T47D (cell line): ENCODE measurements at regions not wholly inside any gene's neighbourhood (a gene's known extent, or its start where the extent isn't known, plus 50 kb on each side); places are given as distances from the start of the nearest gene placed in this dataset.

Experiments
- DNase-seq, 2 experiments: peaks; one replicate each; pipeline versions ENCODE4 v3.0.0 to v3.0.0-alpha.2; 2011 to 2012; ENCODE audit warnings: low read depth in 1 of 2, low spot score in 1 of 2
- JUND ChIP-seq: IDR thresholded peaks from 2 replicates; pipeline ENCODE4 v1.6.1; 2012; ENCODE audit warnings: low read depth
- in situ Hi-C: cut with HindIII; loops from 2 replicates; pipeline ENCODE4 v1.10.0; 2016; ENCODE audit warnings: low sequenced_read_pairs, low pct_unique_long_range_greater_than_20kb

DNA sequence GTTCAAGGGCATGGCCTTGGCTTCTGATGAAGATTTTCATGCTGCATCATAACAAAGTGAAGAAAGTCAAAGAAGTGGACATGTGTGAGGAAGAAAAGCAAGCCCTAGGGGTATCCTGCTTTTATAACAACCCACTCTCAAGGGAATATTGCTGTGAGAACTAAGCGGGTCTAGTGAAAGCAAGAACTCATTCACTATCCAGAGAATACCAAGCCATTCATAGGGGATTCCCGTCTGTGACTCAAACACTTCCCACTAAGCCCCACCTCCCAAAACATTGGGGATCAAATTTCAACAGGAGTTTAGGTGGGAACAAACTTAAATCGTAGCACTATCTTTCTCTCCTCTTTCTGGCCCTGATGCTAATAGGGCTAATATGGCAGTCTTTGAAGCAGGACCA is 98.5 kb upstream of the CTTNBP2NL start:
- in situ Hi-C loops: no loop called here
- no peak for TF ChIP-seq JUND
- no peak for DNase-seq

- DNase-seq: peak; percentile 35 to 66
- no peak for TF ChIP-seq JUND
- in situ Hi-C loops: no loop called here
Observed at GRCh38 chr1:112298558-112298957, 97.5 kb upstream of the CTTNBP2NL start.

GRCh38 chr1:112304126-112304525 is 91.9 kb upstream of the CTTNBP2NL start:
- no peak for DNase-seq
- in situ Hi-C loops: no loop called here
- no peak for TF ChIP-seq JUND

- TF ChIP-seq JUND: no peak
- no peak for DNase-seq
- in situ Hi-C loops: no loop called here
Observed at GRCh38 chr1:112304612-112305011, 91.4 kb upstream of the CTTNBP2NL start.

- TF ChIP-seq JUND: no peak
- in situ Hi-C loops: no loop called here
- no peak for DNase-seq
Observed at GRCh38 chr1:112307930-112308591, 88.0 kb upstream of the CTTNBP2NL start.

- no peak for DNase-seq
- TF ChIP-seq JUND: no peak
- in situ Hi-C loops: no loop called here
Observed at GRCh38 chr1:112308716-112309115, 87.3 kb upstream of the CTTNBP2NL start.

DNA sequence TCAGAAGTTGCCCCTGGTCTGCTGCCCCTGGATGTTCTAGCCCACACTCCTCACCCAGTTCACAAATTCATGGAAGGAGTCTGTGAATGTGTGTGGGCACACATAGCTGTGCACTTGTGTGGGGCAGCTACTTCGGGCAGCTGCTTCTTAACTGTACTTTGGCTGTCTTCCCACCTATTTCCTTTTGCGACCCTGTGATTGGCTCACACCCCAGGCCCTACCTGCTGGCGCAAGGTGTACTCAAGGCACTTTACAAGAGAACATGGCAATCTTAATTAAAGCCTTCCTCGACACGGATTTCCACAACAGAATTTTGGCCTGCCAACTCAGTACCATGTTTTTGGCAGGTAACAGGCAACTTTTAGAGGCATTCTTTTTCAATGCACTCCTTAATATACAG is 86.5 kb upstream of the CTTNBP2NL start:
- in situ Hi-C loops: no loop called here
- no peak for TF ChIP-seq JUND
- DNase-seq: no peak

- in situ Hi-C loops: no loop called here
- TF ChIP-seq JUND: no peak
- no peak for DNase-seq
Observed at GRCh38 chr1:112312315-112312714, 83.7 kb upstream of the CTTNBP2NL start.

DNA sequence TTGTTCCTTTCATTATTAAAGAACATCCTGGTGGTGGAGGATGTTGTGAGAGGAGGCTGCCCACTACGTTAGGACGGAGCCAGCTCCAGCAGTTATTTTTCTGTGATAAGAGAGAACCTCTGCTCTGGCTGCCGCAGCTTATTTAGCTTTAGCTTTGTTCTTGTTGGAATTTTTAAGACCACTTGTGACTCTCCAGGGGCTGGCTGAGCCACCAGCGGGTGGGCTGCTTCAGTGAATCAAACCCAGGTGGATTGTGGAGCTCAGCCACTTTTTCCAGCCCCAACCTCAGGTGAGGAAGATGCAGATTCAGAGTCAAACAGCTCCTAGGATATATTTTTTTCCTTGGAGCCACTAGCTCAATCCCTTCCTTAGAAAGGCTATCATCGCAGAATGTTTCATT is 83.1 kb upstream of the CTTNBP2NL start:
- no peak for DNase-seq
- in situ Hi-C loops: no loop called here
- no peak for TF ChIP-seq JUND

DNA sequence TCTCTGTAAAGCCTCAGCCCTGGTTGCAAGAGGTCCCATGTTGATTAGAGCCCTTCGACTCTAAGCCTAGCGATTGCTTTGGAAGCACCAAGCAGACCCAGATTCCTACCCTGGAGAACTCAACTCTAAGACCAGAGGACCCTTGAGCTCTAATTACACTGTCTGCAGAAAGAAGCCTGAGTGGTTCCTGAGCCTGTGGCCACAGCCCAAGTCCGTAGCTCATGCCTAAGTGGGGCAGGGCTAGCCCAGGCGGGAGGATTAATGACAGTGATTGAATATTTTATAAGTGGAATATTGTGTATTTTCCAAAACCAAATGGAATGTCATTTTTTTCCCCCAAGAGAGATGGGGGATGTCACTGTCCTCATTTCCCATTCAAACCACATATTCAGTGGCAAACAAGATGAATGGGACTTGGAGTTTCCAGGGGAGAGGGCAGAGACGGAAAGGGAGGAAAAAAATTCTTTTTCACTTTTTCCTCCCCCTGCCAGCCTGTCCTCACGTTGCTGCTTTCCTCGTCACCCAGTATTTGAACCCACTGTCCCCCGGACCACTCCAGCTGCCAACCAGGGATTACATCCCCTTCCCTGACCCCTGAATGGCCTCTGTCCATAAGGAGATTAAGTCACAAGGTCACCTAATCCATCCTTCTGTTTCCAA is 79.6 kb upstream of the CTTNBP2NL start:
- DNase-seq: no peak
- in situ Hi-C loops: no loop called here
- no peak for TF ChIP-seq JUND

GRCh38 chr1:112317140-112317539 is 78.9 kb upstream of the CTTNBP2NL start:
- in situ Hi-C loops: no loop called here
- no peak for DNase-seq
- no peak for TF ChIP-seq JUND

GRCh38 chr1:112317611-112318062 is 78.4 kb upstream of the CTTNBP2NL start:
- DNase-seq: peak in 1 of 2 experiments; percentile 20
- in situ Hi-C loops: no loop called here
- no peak for TF ChIP-seq JUND

DNA sequence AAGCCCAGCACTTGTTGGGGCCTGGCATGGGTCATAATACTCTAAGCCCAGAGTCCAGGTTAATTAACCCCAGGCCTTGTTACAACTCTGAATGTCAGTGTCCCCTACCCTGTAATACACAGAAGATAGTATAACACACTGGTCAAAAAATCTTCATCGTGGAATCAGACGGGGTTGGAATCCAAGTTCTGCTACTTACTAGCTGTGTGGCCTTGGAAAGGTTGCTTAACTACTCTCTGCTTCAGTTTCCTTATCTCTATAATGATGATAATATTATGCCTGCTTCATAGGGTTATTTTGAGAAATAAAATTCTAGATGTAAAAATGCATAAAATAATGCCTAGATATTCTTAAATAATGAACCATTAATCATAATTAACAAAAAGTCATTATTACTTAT is 77.8 kb upstream of the CTTNBP2NL start:
- no peak for DNase-seq
- no peak for TF ChIP-seq JUND
- in situ Hi-C loops: no loop called here
